ENCODE measurements at regions not wholly inside any gene's neighbourhood (a gene's known extent, or its start where the extent isn't known, plus 50 kb on each side); places are given as distances from the start of the nearest gene placed in this dataset.

GRCh38 chr15:93307513-93307912 lies 218.5 kb upstream of the RGMA start:
- intact Hi-C loops (cut with micrococcal nuclease; ENCODE audit: unreplicated experiment) (no loop called here), in situ Hi-C loops (cut with MboI) (no loop called here)
- ATAC-seq (no peak), DNase-seq (ENCODE audit: low read depth, low spot score) (no peak), FAIRE-seq (no peak)
- no peak overlapping the region for H2AFZ ChIP-seq (ENCODE audit: control insufficient read depth, low read depth, low read length)
- H3K27ac ChIP-seq (ENCODE audit: control insufficient read depth, insufficient read depth) = no peak overlapping the region
- H3K27me3 ChIP-seq (replicated peaks in 1 of 2; ENCODE audit: control insufficient read depth in 2 of 2, insufficient read depth in 2 of 2, low read length in 1 of 2) = no peaks in the 10 kb centered on the region; a peak in 1 of 4 replicates
- TF ChIP-seq ETV6 (conservative IDR thresholded peaks at IDR 0.05 in 1 of 2, IDR thresholded peaks at IDR 0.05 in 1 of 2; ENCODE audit: borderline replicate concordance in 1 of 2, low read depth in 1 of 2) = no peak
- no peak for TF ChIP-seq TBL1XR1 (IDR thresholded peaks at IDR 0.05; ENCODE audit: low read depth, low read length)
- TF ChIP-seq MAX (IDR thresholded peaks at IDR 0.05; ENCODE audit: low read depth, low read length) = no peak
- no peak for TF ChIP-seq PRDM15 (CRISPR knock-in tag; IDR thresholded peaks at IDR 0.05)
- H3K4me1 ChIP-seq (ENCODE audit: control insufficient read depth, insufficient read depth, low read length) = no peaks in the 10 kb centered on the region
- POLR2A ChIA-PET = no interaction called here
- no peaks in the 10 kb centered on the region for H3K9me3 ChIP-seq (replicated peaks; ENCODE audit: control insufficient read depth, insufficient read depth, low read length)
- no TSS peak for BruUV-seq (replicated peaks)
- H3K4me2 ChIP-seq (ENCODE audit: control insufficient read depth, insufficient read depth) = no peak overlapping the region
- WGBS (ENCODE audit: insufficient coverage, insufficient replicate concordance, low lambda C conversion rate, missing lambda C conversion rate) = 45% methylated on average over 14 of the region's 14 CpGs
- CTCF ChIA-PET = no interaction called here
- H3K79me2 ChIP-seq (ENCODE audit: control insufficient read depth, insufficient read depth, low read length) = no peaks in the 10 kb centered on the region
- SMC1A ChIA-PET (ENCODE audit: uncharacterized antibody, unreplicated experiment) = no interaction called here
- H3K4me3 ChIP-seq = no peak overlapping the region
- no peaks in the 10 kb centered on the region for H4K20me1 ChIP-seq (ENCODE audit: control insufficient read depth, insufficient read depth)
- RAD21 ChIA-PET (ENCODE audit: unreplicated experiment) = no interaction called here
- no peak overlapping the region for H3K9ac ChIP-seq (ENCODE audit: control insufficient read depth, insufficient read depth, low read length)
- no peaks in the 10 kb centered on the region for H3K36me3 ChIP-seq (ENCODE audit: control insufficient read depth in 2 of 2, insufficient read depth in 2 of 2, low read length in 1 of 2)

Data from GM12878 (cell line).